AG04450 (cell line): ENCODE measurements at regions not wholly inside any gene's neighbourhood (a gene's known extent, or its start where the extent isn't known, plus 50 kb on each side); places are given as distances from the start of the nearest gene placed in this dataset.
"Not testable (repeated sequence)": the region's sequence is repeated elsewhere in the genome, so short reads cannot be mapped to it uniquely, and the experiment has no call there.

ENCODE experiments used
- CTCF ChIA-PET: fragments of 300-600, 350-600 bp; formaldehyde crosslinking; extraction: SDS; loops from one replicate; lab custom pipeline; 2022; ENCODE audit warnings: antibody characterized with exemption, inconsistent platforms; lab: Charles Lee
- POLR2A ChIA-PET: fragments of 350-600 bp; formaldehyde crosslinking; extraction: SDS; loops from one replicate; lab custom pipeline; 2021; ENCODE audit warnings: antibody characterized with exemption, inconsistent platforms; lab: Yijun Ruan, JAX
- DNase-seq: peaks from one replicate; pipeline ENCODE4 v3.0.0-alpha.2; 2011; ENCODE audit warnings: low read depth, low spot score
- H3K27ac ChIP-seq: one replicate; pipeline ENCODE4 v1.5.1; 2012; ENCODE audit warnings: low read depth, low read length, control low read depth
- H3K27me3 ChIP-seq: one replicate; pipeline ENCODE4 v1.6.0; 2012; ENCODE audit warnings: low read length; ENCODE audit not compliant: control insufficient read depth, insufficient read depth
- H3K4me3 ChIP-seq: 2 replicates; pipeline ENCODE4 v1.5.1; 2011; ENCODE audit warnings: mild to moderate bottlenecking, low read depth, low read length, control low read depth
- H3K9me3 ChIP-seq: 2 replicates; pipeline ENCODE4 v1.5.1; 2012; ENCODE audit warnings: low read length; ENCODE audit not compliant: control insufficient read depth, insufficient read depth
- TF ChIP-seq, protein P1 (sequence below): IDR thresholded peaks from 2 replicates; pipeline ENCODE4 v1.5.1; 2011; ENCODE audit warnings: low read depth, low read length, control low read depth, inconsistent platforms

DNA sequence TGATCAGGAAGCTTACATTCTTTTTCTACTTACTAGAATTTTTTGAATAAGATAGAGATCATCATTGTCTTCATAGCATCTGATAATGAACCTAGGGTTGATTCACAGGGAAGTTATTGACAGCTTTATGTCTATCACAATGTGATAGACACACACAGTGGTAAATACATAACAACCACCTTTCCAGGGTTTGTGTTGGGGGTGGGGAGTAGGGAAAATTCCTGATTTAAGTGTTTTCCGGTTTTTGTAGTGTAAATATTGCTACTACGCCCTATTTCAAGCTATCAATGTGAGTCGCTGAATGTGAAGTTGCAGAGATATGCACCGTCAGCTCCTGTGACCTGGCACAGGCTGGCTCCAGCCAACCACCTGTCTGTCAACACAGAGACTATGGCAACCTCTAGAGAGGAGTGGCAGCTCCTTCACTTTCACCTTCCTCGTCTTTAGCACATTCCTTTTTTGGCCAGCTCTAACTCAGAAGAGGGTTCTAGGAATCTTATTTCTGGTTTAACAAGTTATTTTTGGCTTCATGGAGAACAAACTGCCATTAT is 224.9 kb downstream of the MAT2B start:
- no peak for DNase-seq
- H3K27ac ChIP-seq: no peak overlapping the region
- H3K9me3 ChIP-seq: no peaks in the 10 kb centered on the region
- TF ChIP-seq, protein P1, sequence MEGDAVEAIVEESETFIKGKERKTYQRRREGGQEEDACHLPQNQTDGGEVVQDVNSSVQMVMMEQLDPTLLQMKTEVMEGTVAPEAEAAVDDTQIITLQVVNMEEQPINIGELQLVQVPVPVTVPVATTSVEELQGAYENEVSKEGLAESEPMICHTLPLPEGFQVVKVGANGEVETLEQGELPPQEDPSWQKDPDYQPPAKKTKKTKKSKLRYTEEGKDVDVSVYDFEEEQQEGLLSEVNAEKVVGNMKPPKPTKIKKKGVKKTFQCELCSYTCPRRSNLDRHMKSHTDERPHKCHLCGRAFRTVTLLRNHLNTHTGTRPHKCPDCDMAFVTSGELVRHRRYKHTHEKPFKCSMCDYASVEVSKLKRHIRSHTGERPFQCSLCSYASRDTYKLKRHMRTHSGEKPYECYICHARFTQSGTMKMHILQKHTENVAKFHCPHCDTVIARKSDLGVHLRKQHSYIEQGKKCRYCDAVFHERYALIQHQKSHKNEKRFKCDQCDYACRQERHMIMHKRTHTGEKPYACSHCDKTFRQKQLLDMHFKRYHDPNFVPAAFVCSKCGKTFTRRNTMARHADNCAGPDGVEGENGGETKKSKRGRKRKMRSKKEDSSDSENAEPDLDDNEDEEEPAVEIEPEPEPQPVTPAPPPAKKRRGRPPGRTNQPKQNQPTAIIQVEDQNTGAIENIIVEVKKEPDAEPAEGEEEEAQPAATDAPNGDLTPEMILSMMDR: no peak
- CTCF ChIA-PET: no interaction called here
- H3K4me3 ChIP-seq: no peak overlapping the region
- POLR2A ChIA-PET: no interaction called here
- no peaks in the 10 kb centered on the region for H3K27me3 ChIP-seq

DNA sequence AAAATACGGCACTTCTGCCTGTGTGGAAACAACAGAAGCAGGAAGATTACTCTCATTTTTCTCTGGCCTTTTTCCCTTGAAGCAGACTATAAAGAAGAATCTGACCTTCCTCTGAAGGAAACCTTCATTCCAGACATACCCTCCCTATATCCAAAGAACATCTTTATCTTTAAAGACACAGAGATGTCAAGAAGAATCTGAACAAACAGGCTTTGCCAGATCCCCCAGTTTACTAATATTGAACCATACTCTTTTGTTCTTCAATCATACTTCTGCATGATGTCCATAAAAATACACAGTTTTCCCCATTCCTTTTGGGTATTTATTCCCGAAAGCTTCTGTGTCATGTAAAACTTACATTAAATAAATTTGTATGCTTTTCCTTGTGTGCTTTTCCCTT is 225.8 kb downstream of the MAT2B start:
- CTCF ChIA-PET: no interaction called here
- Histone ChIP-seq H3K4me3 (no peak overlapping the region), H3K27ac (no peak overlapping the region), H3K27me3 (no peaks in the 10 kb centered on the region), H3K9me3 (no peaks in the 10 kb centered on the region)
- POLR2A ChIA-PET: no interaction called here
- TF ChIP-seq, protein P1: no peak
- no peak for DNase-seq

DNA sequence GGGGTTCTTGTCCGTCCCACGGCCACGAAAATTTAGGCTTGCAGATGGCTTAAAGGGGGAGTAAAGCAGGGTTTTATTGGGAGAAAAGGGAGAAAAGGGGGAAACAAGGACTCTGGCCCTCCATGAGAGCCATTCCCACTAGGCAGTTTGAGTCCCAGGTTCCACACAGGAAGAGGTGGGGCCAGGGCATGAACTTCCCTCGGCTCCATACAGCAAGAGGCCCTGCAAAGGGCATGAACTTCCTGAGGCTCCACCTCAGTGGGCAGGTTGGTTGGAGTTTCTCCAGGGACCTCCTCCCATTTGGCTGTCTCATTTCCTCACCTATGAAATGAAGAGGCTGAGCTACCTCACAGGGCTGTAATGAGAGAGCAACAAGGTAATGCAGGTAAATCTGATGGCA is 229.7 kb downstream of the MAT2B start:
- no peaks in the 10 kb centered on the region for H3K27me3 ChIP-seq
- no peaks in the 10 kb centered on the region for H3K9me3 ChIP-seq
- CTCF ChIA-PET: no interaction called here
- no peak for DNase-seq
- no peak overlapping the region for H3K4me3 ChIP-seq
- POLR2A ChIA-PET: no interaction called here
- TF ChIP-seq, protein P1: no peak
- no peak overlapping the region for H3K27ac ChIP-seq

- ChIA-PET POLR2A (no interaction called here), CTCF (no interaction called here)
- DNase-seq: no peak
- Histone ChIP-seq H3K27me3 (no peaks in the 10 kb centered on the region), H3K27ac (no peak overlapping the region), H3K4me3 (no peak overlapping the region), H3K9me3 (no peaks in the 10 kb centered on the region)
- TF ChIP-seq, protein P1: no peak
Measured at GRCh38 chr5:163747586-163747985, 242.2 kb downstream of the MAT2B start.

DNA sequence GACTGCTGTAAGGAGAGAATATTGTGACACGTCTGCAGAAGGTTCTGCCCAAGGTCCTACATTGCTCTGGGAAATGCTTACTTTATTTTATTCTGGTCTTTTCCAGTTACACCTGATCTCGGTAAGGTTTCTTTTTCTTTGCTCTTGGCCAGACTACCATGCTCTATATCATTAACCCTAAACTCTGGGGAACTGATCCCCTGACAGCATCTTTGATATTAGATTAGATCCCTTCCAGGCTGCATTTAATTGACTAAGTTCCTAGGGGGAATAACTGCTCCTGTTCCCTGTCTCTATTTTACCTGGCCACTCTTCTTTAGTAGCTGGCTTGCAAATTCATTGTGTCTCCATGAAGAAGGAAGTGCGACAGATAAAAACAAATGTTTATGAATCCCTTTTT is 243.5 kb downstream of the MAT2B start:
- TF ChIP-seq, protein P1: no peak
- Histone ChIP-seq H3K4me3 (no peak overlapping the region), H3K27ac (no peak overlapping the region), H3K9me3 (no peaks in the 10 kb centered on the region), H3K27me3 (no peaks in the 10 kb centered on the region)
- DNase-seq: no peak
- CTCF ChIA-PET: no interaction called here
- POLR2A ChIA-PET: no interaction called here

DNA sequence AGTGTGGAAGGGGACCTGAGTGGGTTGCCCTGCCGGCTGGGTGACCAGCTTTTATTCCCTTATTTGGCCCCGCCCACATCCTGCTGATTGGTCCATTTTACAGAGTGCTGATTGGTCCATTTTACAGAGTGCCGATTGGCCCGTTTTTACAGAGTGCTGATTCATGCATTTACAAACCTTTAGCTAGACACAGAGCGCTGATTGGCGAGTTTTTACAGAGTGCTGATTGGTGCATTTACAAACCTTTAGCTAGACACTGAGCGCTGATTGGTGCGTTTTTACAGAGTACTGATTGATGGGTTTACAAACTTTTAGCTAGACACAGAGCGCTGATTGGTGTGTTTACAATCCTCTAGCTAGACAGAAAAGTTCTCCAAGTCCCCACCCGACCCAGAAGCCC is 245.0 kb downstream of the MAT2B start:
- H3K9me3 ChIP-seq, H3K4me3 ChIP-seq, H3K27ac ChIP-seq, DNase-seq, POLR2A ChIA-PET, H3K27me3 ChIP-seq: not testable (repeated sequence)
- CTCF ChIA-PET: interaction anchor here (0.6 kb wide), 1 partner anchor 501 kb away, joined by 5 read pairs; no protein-coding TSS in a partner anchor
